ENCODE measurements at regions not wholly inside any gene's neighbourhood (a gene's known extent, or its start where the extent isn't known, plus 50 kb on each side); places are given as distances from the start of the nearest gene placed in this dataset.

- DNase-seq: no peak
These were observed 606.4 kb downstream of the TNS3 start for GRCh38 chr7:46975493-46975892.

- DNase-seq: no peak
These were observed 609.7 kb downstream of the TNS3 start for GRCh38 chr7:46972205-46972604.

GRCh38 chr7:46970476-46970875 is 611.4 kb downstream of the TNS3 start:
- no peak for DNase-seq

GRCh38 chr7:46970131-46970430 is 611.8 kb downstream of the TNS3 start:
- no peak for DNase-seq

- DNase-seq: no peak
These were observed 612.4 kb downstream of the TNS3 start for GRCh38 chr7:46969303-46970130.

- no peak for DNase-seq
These were observed 613.9 kb downstream of the TNS3 start for GRCh38 chr7:46968003-46968402.

- DNase-seq: no peak
These were observed 618.2 kb downstream of the TNS3 start for GRCh38 chr7:46963719-46964118.

- no peak for DNase-seq
These were observed 620.9 kb downstream of the TNS3 start for GRCh38 chr7:46960970-46961369.

GRCh38 chr7:46957195-46957594 is 624.7 kb downstream of the TNS3 start:
- no peak for DNase-seq

- no peak for DNase-seq
These were observed 626.4 kb downstream of the TNS3 start for GRCh38 chr7:46955531-46955930.

- no peak for DNase-seq
These were observed 627.7 kb downstream of the TNS3 start for GRCh38 chr7:46954181-46954580.

GRCh38 chr7:46953008-46953407 is 628.9 kb downstream of the TNS3 start:
- DNase-seq: no peak

- no peak for DNase-seq
These were observed 632.5 kb downstream of the TNS3 start for GRCh38 chr7:46949270-46949931.

- DNase-seq: no peak
These were observed 633.2 kb downstream of the TNS3 start for GRCh38 chr7:46948716-46949115.

- DNase-seq: no peak
These were observed 636.6 kb downstream of the TNS3 start for GRCh38 chr7:46945328-46945727.

GRCh38 chr7:46943996-46944395 is 637.9 kb downstream of the TNS3 start:
- no peak for DNase-seq

- DNase-seq: no peak
These were observed 639.3 kb downstream of the TNS3 start for GRCh38 chr7:46942574-46942973.

GRCh38 chr7:46940178-46940577 is 641.7 kb downstream of the TNS3 start:
- no peak for DNase-seq

GRCh38 chr7:46939558-46939957 is 642.4 kb downstream of the TNS3 start:
- DNase-seq: peak; percentile 3

- DNase-seq: no peak
These were observed 642.8 kb downstream of the TNS3 start for GRCh38 chr7:46939089-46939488.

GRCh38 chr7:46937826-46938225 is 644.1 kb downstream of the TNS3 start:
- no peak for DNase-seq

- DNase-seq: no peak
These were observed 647.6 kb downstream of the TNS3 start for GRCh38 chr7:46934198-46934825.

- no peak for DNase-seq
These were observed 648.3 kb downstream of the TNS3 start for GRCh38 chr7:46933596-46933995.
